ENCODE measurements at regions not wholly inside any gene's neighbourhood (a gene's known extent, or its start where the extent isn't known, plus 50 kb on each side); places are given as distances from the start of the nearest gene placed in this dataset.

- Mint-ChIP-seq H3K4me1 (peaks cover 6% of the 10 kb centered on the region), H3K27ac (no peak overlapping the region), H3K9me3 (no peaks in the 10 kb centered on the region), H3K36me3 (no peaks in the 10 kb centered on the region), H3K4me3 (no peak overlapping the region), H3K27me3 (no peaks in the 10 kb centered on the region)
- ATAC-seq: no peak
These were observed 87.7 kb downstream of the IYD start for GRCh38 chr6:150456466-150456865.

GRCh38 chr6:150456902-150457643 is 88.3 kb downstream of the IYD start:
- H3K4me3 Mint-ChIP-seq: no peak overlapping the region
- no peak for ATAC-seq
- no peak overlapping the region for H3K27ac Mint-ChIP-seq
- peaks cover 6% of the 10 kb centered on the region for H3K4me1 Mint-ChIP-seq
- H3K9me3 Mint-ChIP-seq: no peaks in the 10 kb centered on the region
- no peaks in the 10 kb centered on the region for H3K36me3 Mint-ChIP-seq
- H3K27me3 Mint-ChIP-seq: no peaks in the 10 kb centered on the region

- ATAC-seq: no peak
- Mint-ChIP-seq H3K9me3 (no peaks in the 10 kb centered on the region), H3K36me3 (no peaks in the 10 kb centered on the region)
These were observed 89.8 kb downstream of the IYD start for GRCh38 chr6:150458579-150458978.

GRCh38 chr6:150463852-150464251 is 95.0 kb downstream of the IYD start:
- Mint-ChIP-seq H3K4me3 (no peak overlapping the region), H3K27me3 (no peaks in the 10 kb centered on the region), H3K9me3 (no peaks in the 10 kb centered on the region), H3K27ac (no peak overlapping the region), H3K36me3 (no peaks in the 10 kb centered on the region), H3K4me1 (no peaks in the 10 kb centered on the region)
- ATAC-seq: no peak

More at GRCh38 chr6:150458579-150458978, 89.8 kb downstream of the IYD start:
- H3K4me1 Mint-ChIP-seq: peaks cover 6% of the 10 kb centered on the region
- H3K27ac Mint-ChIP-seq: no peak overlapping the region
- no peak overlapping the region for H3K4me3 Mint-ChIP-seq
- no peaks in the 10 kb centered on the region for H3K27me3 Mint-ChIP-seq

- H3K4me3 Mint-ChIP-seq: no peak overlapping the region
- ATAC-seq: no peak
- no peaks in the 10 kb centered on the region for H3K27me3 Mint-ChIP-seq
- H3K27ac Mint-ChIP-seq: no peak overlapping the region
- no peaks in the 10 kb centered on the region for H3K9me3 Mint-ChIP-seq
- H3K36me3 Mint-ChIP-seq: no peaks in the 10 kb centered on the region
- no peaks in the 10 kb centered on the region for H3K4me1 Mint-ChIP-seq
These were observed 96.2 kb downstream of the IYD start for GRCh38 chr6:150464966-150465365.

GRCh38 chr6:150465610-150466009 is 96.8 kb downstream of the IYD start:
- Mint-ChIP-seq H3K27me3 (no peaks in the 10 kb centered on the region), H3K4me3 (no peak overlapping the region), H3K36me3 (no peaks in the 10 kb centered on the region), H3K9me3 (no peaks in the 10 kb centered on the region), H3K4me1 (no peaks in the 10 kb centered on the region), H3K27ac (no peak overlapping the region)
- ATAC-seq: no peak

GRCh38 chr6:150466196-150466595 is 97.4 kb downstream of the IYD start:
- no peaks in the 10 kb centered on the region for H3K4me1 Mint-ChIP-seq
- H3K9me3 Mint-ChIP-seq: no peaks in the 10 kb centered on the region
- no peak for ATAC-seq

GRCh38 chr6:150470131-150470530 is 101.3 kb downstream of the IYD start:
- no peaks in the 10 kb centered on the region for H3K27me3 Mint-ChIP-seq
- no peaks in the 10 kb centered on the region for H3K4me1 Mint-ChIP-seq
- H3K27ac Mint-ChIP-seq: no peak overlapping the region
- no peaks in the 10 kb centered on the region for H3K9me3 Mint-ChIP-seq
- no peak for ATAC-seq
- no peaks in the 10 kb centered on the region for H3K36me3 Mint-ChIP-seq
- H3K4me3 Mint-ChIP-seq: no peak overlapping the region

More at GRCh38 chr6:150466196-150466595, 97.4 kb downstream of the IYD start:
- Mint-ChIP-seq H3K27me3 (no peaks in the 10 kb centered on the region), H3K36me3 (no peaks in the 10 kb centered on the region), H3K27ac (no peak overlapping the region), H3K4me3 (no peak overlapping the region)

- H3K9me3 Mint-ChIP-seq: no peaks in the 10 kb centered on the region
- no peak overlapping the region for H3K4me3 Mint-ChIP-seq
- H3K36me3 Mint-ChIP-seq: no peaks in the 10 kb centered on the region
- H3K27me3 Mint-ChIP-seq: no peaks in the 10 kb centered on the region
- H3K27ac Mint-ChIP-seq: no peak overlapping the region
- ATAC-seq: no peak
- no peaks in the 10 kb centered on the region for H3K4me1 Mint-ChIP-seq
These were observed 102.3 kb downstream of the IYD start for GRCh38 chr6:150470960-150471665.

GRCh38 chr6:150478656-150479545 is 110.1 kb downstream of the IYD start:
- no peak for ATAC-seq

GRCh38 chr6:150482883-150483409 is 114.1 kb downstream of the IYD start:
- Mint-ChIP-seq H3K4me1 (no peaks in the 10 kb centered on the region), H3K36me3 (no peaks in the 10 kb centered on the region), H3K9me3 (no peaks in the 10 kb centered on the region), H3K27me3 (no peaks in the 10 kb centered on the region), H3K27ac (no peak overlapping the region), H3K4me3 (no peak overlapping the region)
- peak; percentile 55 for ATAC-seq

More at GRCh38 chr6:150478656-150479545, 110.1 kb downstream of the IYD start:
- no peaks in the 10 kb centered on the region for H3K27me3 Mint-ChIP-seq
- H3K27ac Mint-ChIP-seq: no peak overlapping the region
- H3K4me3 Mint-ChIP-seq: no peak overlapping the region
- H3K36me3 Mint-ChIP-seq: no peaks in the 10 kb centered on the region
- H3K4me1 Mint-ChIP-seq: no peaks in the 10 kb centered on the region
- H3K9me3 Mint-ChIP-seq: no peaks in the 10 kb centered on the region

GRCh38 chr6:150485161-150485958 is 114.3 kb upstream of the PLEKHG1 start:
- no peak for ATAC-seq
- H3K9me3 Mint-ChIP-seq: no peaks in the 10 kb centered on the region
- no peak overlapping the region for H3K27ac Mint-ChIP-seq
- no peaks in the 10 kb centered on the region for H3K36me3 Mint-ChIP-seq
- H3K4me3 Mint-ChIP-seq: no peak overlapping the region
- H3K4me1 Mint-ChIP-seq: no peaks in the 10 kb centered on the region
- no peaks in the 10 kb centered on the region for H3K27me3 Mint-ChIP-seq

- Mint-ChIP-seq H3K36me3 (no peaks in the 10 kb centered on the region), H3K9me3 (no peaks in the 10 kb centered on the region), H3K4me1 (peaks cover 1% of the 10 kb centered on the region), H3K27ac (no peak overlapping the region), H3K4me3 (no peak overlapping the region), H3K27me3 (no peaks in the 10 kb centered on the region)
- ATAC-seq: no peak
These were observed 113.6 kb upstream of the PLEKHG1 start for GRCh38 chr6:150486048-150486447.

GRCh38 chr6:150490586-150490985 is 109.1 kb upstream of the PLEKHG1 start:
- ATAC-seq: no peak
- Mint-ChIP-seq H3K4me1 (peaks cover 18% of the 10 kb centered on the region), H3K4me3 (no peak overlapping the region), H3K27ac (no peak overlapping the region), H3K36me3 (peaks cover 12% of the 10 kb centered on the region), H3K27me3 (peaks cover 9% of the 10 kb centered on the region), H3K9me3 (peaks cover 14% of the 10 kb centered on the region)
